HL-60 (cell line): ENCODE measurements at regions not wholly inside any gene's neighbourhood (a gene's known extent, or its start where the extent isn't known, plus 50 kb on each side); places are given as distances from the start of the nearest gene placed in this dataset.

Experiments used
- GABPA ChIP-seq: IDR thresholded peaks from 2 replicates; pipeline ENCODE4 v1.6.1; 2012; ENCODE audit warnings: low read depth
- TF ChIP-seq, protein P1 (sequence below): IDR thresholded peaks from one replicate; pipeline ENCODE4 v1.5.1; 2011; ENCODE audit warnings: low read length, control low read depth, inconsistent platforms; ENCODE audit not compliant: insufficient read depth
- TF ChIP-seq, protein P2 (sequence below): IDR thresholded peaks from 2 replicates; pipeline ENCODE4 v1.6.1; 2012; ENCODE audit warnings: low read depth; ENCODE audit not compliant: insufficient replicate concordance

GRCh38 chr22:34427841-34428240 is 507.6 kb upstream of the LARGE1 start:
- TF ChIP-seq, protein P1, sequence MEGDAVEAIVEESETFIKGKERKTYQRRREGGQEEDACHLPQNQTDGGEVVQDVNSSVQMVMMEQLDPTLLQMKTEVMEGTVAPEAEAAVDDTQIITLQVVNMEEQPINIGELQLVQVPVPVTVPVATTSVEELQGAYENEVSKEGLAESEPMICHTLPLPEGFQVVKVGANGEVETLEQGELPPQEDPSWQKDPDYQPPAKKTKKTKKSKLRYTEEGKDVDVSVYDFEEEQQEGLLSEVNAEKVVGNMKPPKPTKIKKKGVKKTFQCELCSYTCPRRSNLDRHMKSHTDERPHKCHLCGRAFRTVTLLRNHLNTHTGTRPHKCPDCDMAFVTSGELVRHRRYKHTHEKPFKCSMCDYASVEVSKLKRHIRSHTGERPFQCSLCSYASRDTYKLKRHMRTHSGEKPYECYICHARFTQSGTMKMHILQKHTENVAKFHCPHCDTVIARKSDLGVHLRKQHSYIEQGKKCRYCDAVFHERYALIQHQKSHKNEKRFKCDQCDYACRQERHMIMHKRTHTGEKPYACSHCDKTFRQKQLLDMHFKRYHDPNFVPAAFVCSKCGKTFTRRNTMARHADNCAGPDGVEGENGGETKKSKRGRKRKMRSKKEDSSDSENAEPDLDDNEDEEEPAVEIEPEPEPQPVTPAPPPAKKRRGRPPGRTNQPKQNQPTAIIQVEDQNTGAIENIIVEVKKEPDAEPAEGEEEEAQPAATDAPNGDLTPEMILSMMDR: no peak
- TF ChIP-seq GABPA: no peak
- TF ChIP-seq, protein P2, sequence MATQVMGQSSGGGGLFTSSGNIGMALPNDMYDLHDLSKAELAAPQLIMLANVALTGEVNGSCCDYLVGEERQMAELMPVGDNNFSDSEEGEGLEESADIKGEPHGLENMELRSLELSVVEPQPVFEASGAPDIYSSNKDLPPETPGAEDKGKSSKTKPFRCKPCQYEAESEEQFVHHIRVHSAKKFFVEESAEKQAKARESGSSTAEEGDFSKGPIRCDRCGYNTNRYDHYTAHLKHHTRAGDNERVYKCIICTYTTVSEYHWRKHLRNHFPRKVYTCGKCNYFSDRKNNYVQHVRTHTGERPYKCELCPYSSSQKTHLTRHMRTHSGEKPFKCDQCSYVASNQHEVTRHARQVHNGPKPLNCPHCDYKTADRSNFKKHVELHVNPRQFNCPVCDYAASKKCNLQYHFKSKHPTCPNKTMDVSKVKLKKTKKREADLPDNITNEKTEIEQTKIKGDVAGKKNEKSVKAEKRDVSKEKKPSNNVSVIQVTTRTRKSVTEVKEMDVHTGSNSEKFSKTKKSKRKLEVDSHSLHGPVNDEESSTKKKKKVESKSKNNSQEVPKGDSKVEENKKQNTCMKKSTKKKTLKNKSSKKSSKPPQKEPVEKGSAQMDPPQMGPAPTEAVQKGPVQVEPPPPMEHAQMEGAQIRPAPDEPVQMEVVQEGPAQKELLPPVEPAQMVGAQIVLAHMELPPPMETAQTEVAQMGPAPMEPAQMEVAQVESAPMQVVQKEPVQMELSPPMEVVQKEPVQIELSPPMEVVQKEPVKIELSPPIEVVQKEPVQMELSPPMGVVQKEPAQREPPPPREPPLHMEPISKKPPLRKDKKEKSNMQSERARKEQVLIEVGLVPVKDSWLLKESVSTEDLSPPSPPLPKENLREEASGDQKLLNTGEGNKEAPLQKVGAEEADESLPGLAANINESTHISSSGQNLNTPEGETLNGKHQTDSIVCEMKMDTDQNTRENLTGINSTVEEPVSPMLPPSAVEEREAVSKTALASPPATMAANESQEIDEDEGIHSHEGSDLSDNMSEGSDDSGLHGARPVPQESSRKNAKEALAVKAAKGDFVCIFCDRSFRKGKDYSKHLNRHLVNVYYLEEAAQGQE: no peak
